DOHH2 (cell line): ENCODE measurements at regions not wholly inside any gene's neighbourhood (a gene's known extent, or its start where the extent isn't known, plus 50 kb on each side); places are given as distances from the start of the nearest gene placed in this dataset.
"Not testable (repeated sequence)": the region's sequence is repeated elsewhere in the genome, so short reads cannot be mapped to it uniquely, and the experiment has no call there.

Source experiments
- H3F3A ChIP-seq: fragments of 200-600 bp; sonication (generic), shearing (Covaris generic); 2 replicates; pipeline ENCODE4 v1.6.0; 2016; ENCODE audit warnings: antibody characterized with exemption, mild to moderate bottlenecking; ENCODE audit not compliant: control insufficient read depth, insufficient read depth
- H3K27ac ChIP-seq: fragments of 200-600 bp; sonication (generic); 2 replicates; pipeline ENCODE4 v1.5.1; 2014; ENCODE audit warnings: low read depth, mild to moderate bottlenecking, low read length, moderate library complexity
- H3K27me3 ChIP-seq: fragments of 200-600 bp; sonication (generic); 2 replicates; pipeline ENCODE4 v1.6.1; 2014; ENCODE audit warnings: mild to moderate bottlenecking, low read length, mixed read lengths; ENCODE audit not compliant: control insufficient read depth
- H3K36me3 ChIP-seq: fragments of 200-600 bp; sonication (generic); 2 replicates; pipeline ENCODE4 v1.6.1; 2014; ENCODE audit warnings: mild to moderate bottlenecking, low read length, moderate library complexity, mixed read lengths; ENCODE audit not compliant: control insufficient read depth
- H3K4me1 ChIP-seq: fragments of 200-600 bp; sonication (generic); 2 replicates; pipeline ENCODE4 v1.6.1; 2014; ENCODE audit warnings: mild to moderate bottlenecking, low read length, mixed read lengths; ENCODE audit not compliant: control insufficient read depth
- H3K4me2 ChIP-seq: fragments of 200-600 bp; sonication (generic); 2 replicates; pipeline ENCODE4 v1.6.0; 2014; ENCODE audit warnings: mild to moderate bottlenecking, low read length, moderate library complexity
- H3K4me3 ChIP-seq: fragments of 200-600 bp; sonication (generic); 2 replicates; pipeline ENCODE4 v1.5.1; 2014; ENCODE audit warnings: mild to moderate bottlenecking, low read length, mixed read lengths
- H3K79me2 ChIP-seq: fragments of 200-600 bp; sonication (generic); 2 replicates; pipeline ENCODE4 v1.6.1; 2014; ENCODE audit warnings: mild to moderate bottlenecking, low read length, mixed read lengths; ENCODE audit not compliant: control insufficient read depth
- H3K9me2 ChIP-seq: fragments of 200-600 bp; sonication (generic); replicated peaks from 2 replicates; pipeline ENCODE4 v1.6.1; 2014; ENCODE audit warnings: mild to moderate bottlenecking, low read length, mixed read lengths; ENCODE audit not compliant: control insufficient read depth
- H3K9me3 ChIP-seq: fragments of 200-600 bp; sonication (generic); 2 replicates; pipeline ENCODE4 v1.6.1; 2014; ENCODE audit warnings: antibody characterized with exemption, low read length, mixed read lengths; ENCODE audit not compliant: control insufficient read depth, insufficient read depth
- H4K20me1 ChIP-seq: fragments of 200-600 bp; sonication (generic); 2 replicates; pipeline ENCODE4 v1.6.0; 2014; ENCODE audit warnings: low read depth, mild to moderate bottlenecking, antibody characterized with exemption, low read length, moderate library complexity; ENCODE audit not compliant: control insufficient read depth, insufficient read depth
- EZH2phosphoT487 ChIP-seq: fragments of 200-600 bp; sonication (generic); IDR thresholded peaks from 2 replicates; pipeline ENCODE4 v1.6.1; 2017; ENCODE audit warnings: borderline replicate concordance, mild to moderate bottlenecking, antibody characterized with exemption, low read length, moderate library complexity, mixed read lengths
- TF ChIP-seq, protein P1 (sequence below): fragments of 200-600 bp; sonication (generic); IDR thresholded peaks from one replicate; pipeline ENCODE4 v1.5.1; 2014; ENCODE audit warnings: antibody characterized with exemption, mild to moderate bottlenecking, low read depth, low read length; ENCODE audit not compliant: poor library complexity, severe bottlenecking

DNA sequence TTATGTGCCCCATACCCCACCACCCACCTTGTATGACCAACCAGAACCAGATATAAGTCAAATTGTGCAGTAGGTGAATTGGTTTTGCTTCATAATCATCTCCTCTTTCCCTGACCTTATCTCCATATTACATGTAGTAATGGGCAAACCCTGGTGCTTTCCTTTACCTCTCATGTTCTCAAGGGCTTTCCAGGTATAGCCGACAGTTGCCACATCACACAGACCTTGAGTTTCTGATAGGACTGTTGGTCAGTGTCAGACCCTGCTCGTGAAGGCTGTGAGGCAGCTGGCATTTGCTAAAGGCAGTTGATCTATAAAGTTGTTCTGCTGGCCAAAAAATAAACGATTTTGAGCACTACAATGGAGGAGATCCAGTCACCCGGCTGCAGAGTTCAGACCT, 145.9 kb downstream of the ALX1 start:
- TF ChIP-seq, protein P1, sequence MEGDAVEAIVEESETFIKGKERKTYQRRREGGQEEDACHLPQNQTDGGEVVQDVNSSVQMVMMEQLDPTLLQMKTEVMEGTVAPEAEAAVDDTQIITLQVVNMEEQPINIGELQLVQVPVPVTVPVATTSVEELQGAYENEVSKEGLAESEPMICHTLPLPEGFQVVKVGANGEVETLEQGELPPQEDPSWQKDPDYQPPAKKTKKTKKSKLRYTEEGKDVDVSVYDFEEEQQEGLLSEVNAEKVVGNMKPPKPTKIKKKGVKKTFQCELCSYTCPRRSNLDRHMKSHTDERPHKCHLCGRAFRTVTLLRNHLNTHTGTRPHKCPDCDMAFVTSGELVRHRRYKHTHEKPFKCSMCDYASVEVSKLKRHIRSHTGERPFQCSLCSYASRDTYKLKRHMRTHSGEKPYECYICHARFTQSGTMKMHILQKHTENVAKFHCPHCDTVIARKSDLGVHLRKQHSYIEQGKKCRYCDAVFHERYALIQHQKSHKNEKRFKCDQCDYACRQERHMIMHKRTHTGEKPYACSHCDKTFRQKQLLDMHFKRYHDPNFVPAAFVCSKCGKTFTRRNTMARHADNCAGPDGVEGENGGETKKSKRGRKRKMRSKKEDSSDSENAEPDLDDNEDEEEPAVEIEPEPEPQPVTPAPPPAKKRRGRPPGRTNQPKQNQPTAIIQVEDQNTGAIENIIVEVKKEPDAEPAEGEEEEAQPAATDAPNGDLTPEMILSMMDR: no peak
- no peak for TF ChIP-seq EZH2phosphoT487
- H3K4me2 ChIP-seq: no peak overlapping the region
- no peaks in the 10 kb centered on the region for H3K36me3 ChIP-seq
- no peaks in the 10 kb centered on the region for H3K9me2 ChIP-seq
- no peaks in the 10 kb centered on the region for H4K20me1 ChIP-seq
- no peak overlapping the region for H3K27ac ChIP-seq
- no peak overlapping the region for H3K4me3 ChIP-seq
- H3F3A ChIP-seq: no peaks in the 10 kb centered on the region
- peaks cover 3% of the 10 kb centered on the region for H3K27me3 ChIP-seq
- no peaks in the 10 kb centered on the region for H3K9me3 ChIP-seq
- no peaks in the 10 kb centered on the region for H3K79me2 ChIP-seq
- H3K4me1 ChIP-seq: peaks cover 13% of the 10 kb centered on the region

DNA sequence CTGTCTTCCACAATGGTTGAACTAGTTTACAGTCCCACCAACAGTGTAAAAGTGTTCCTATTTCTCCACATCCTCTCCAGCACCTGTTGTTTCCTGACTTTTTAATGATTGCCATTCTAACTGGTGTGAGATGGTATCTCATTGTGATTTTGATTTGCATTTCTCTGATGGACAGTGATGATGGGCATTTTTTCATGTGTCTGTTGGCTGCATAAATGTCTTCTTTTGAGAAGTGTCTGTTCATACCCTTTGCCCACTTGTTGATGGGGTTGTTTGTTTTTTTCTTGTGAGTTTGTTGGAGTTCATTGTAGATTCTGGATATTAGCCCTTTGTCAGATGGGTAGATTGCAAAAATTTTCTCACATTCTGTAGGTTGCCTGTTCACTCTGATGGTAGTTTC, 153.1 kb downstream of the ALX1 start:
- H3K4me3 ChIP-seq, H3K9me3 ChIP-seq, H3K4me2 ChIP-seq, H3K79me2 ChIP-seq, H3K36me3 ChIP-seq, H3K27me3 ChIP-seq, H3F3A ChIP-seq, H3K27ac ChIP-seq, H3K9me2 ChIP-seq, H3K4me1 ChIP-seq, H4K20me1 ChIP-seq: not testable (repeated sequence)

DNA sequence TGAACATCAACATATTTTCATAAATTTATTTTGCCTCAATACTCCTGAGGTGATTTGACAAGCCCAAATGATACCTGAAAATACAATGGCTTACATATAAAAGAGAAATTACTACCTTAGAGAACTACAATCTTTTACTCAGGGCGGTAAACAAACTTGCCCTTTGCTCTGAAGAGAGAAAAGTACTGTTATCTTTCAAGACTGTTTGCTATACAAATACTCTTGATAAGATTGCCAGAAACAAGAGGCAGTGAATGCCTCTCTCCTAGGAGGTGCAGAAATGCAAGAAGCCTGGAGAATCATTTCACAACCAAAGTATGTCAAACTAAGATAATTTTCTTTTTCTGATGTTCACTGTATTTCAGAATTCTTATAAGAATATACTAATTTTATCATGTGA, 160.3 kb downstream of the ALX1 start:
- Histone ChIP-seq H3K36me3 (no peaks in the 10 kb centered on the region), H3K4me3 (no peak overlapping the region), H3K9me3 (no peaks in the 10 kb centered on the region), H3K27me3 (no peaks in the 10 kb centered on the region), H3K27ac (no peak overlapping the region), H3K4me2 (no peak overlapping the region), H3K79me2 (no peaks in the 10 kb centered on the region), H3K9me2 (no peaks in the 10 kb centered on the region), H4K20me1 (no peaks in the 10 kb centered on the region), H3K4me1 (no peaks in the 10 kb centered on the region), H3F3A (no peaks in the 10 kb centered on the region)
- TF ChIP-seq, protein P1: no peak
- TF ChIP-seq EZH2phosphoT487: no peak

DNA sequence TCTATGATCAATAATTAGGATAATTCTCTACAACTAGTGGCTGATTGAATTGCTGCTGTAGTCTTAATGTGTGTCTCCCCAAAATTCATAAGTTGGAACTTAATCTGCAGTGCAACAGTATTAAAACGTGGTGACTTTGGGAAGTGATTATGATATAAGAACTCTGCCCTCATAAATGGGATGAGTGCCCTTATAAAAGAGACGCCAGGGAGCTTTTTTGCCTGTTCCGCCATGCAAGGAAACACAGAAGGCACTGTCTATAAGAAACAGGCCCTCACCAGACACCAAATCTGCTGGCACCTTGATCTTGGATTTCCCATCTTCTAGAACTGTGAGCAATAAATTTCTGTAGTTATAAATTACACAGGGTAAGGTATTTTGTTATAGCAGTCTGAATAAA, 161.0 kb downstream of the ALX1 start:
- H3K4me2 ChIP-seq: no peak overlapping the region
- H3K4me1 ChIP-seq: no peaks in the 10 kb centered on the region
- no peak overlapping the region for H3K27ac ChIP-seq
- no peak for TF ChIP-seq EZH2phosphoT487
- TF ChIP-seq, protein P1: no peak
- no peak overlapping the region for H3K4me3 ChIP-seq
- no peaks in the 10 kb centered on the region for H3K9me3 ChIP-seq
- H3F3A ChIP-seq: no peaks in the 10 kb centered on the region
- H3K9me2 ChIP-seq: no peaks in the 10 kb centered on the region
- no peaks in the 10 kb centered on the region for H3K79me2 ChIP-seq
- no peaks in the 10 kb centered on the region for H3K27me3 ChIP-seq
- no peaks in the 10 kb centered on the region for H3K36me3 ChIP-seq
- no peaks in the 10 kb centered on the region for H4K20me1 ChIP-seq
